Thyroid gland (tissue), 4 donors: ENCODE measurements at regions not wholly inside any gene's neighbourhood (a gene's known extent, or its start where the extent isn't known, plus 50 kb on each side); places are given as distances from the start of the nearest gene placed in this dataset.

Experiments used
- POLR2A ChIP-seq, 2 donors: fragments of 450-650 bp; IDR thresholded peaks; one replicate each; pipeline ENCODE4 v1.6.1; 2017; ENCODE audit warnings: antibody characterized with exemption in 2 of 2, mild to moderate bottlenecking in 2 of 2, moderate library complexity in 1 of 2
- TF ChIP-seq, protein P1 (sequence below), 6 experiments: fragments of 200-600 bp in 3 of 6; fragments of 450-650 bp in 3 of 6; sonication (generic) in 3 of 6; IDR thresholded peaks; one replicate each; pipeline ENCODE4 v1.5.1; 2016 to 2019; ENCODE audit warnings: antibody characterized with exemption in 6 of 6, mild to moderate bottlenecking in 2 of 6, inconsistent platforms in 1 of 6, moderate library complexity in 1 of 6

DNA sequence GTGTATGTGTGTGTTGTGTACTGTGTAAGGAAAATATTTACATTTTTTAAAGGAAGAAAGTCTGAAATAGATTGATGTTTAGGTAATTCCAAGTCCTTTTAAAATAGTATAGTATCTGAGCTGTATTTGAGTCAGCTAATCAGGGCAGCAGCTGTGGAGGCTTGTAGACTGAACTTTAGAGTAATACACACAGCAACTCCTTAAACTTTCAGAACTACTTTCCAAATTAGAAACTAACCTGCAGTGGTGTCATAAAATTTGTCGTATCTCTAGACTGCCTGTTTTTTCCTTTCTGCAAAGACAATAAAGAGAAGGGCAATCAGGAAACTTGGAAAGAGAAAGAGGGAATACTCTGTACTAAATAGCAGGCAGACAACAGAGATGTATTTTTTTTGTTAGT is 391.0 kb upstream of the AZI2 start:
- no peak for TF ChIP-seq POLR2A (IDR thresholded peaks at IDR 0.05)
- TF ChIP-seq, protein P1, sequence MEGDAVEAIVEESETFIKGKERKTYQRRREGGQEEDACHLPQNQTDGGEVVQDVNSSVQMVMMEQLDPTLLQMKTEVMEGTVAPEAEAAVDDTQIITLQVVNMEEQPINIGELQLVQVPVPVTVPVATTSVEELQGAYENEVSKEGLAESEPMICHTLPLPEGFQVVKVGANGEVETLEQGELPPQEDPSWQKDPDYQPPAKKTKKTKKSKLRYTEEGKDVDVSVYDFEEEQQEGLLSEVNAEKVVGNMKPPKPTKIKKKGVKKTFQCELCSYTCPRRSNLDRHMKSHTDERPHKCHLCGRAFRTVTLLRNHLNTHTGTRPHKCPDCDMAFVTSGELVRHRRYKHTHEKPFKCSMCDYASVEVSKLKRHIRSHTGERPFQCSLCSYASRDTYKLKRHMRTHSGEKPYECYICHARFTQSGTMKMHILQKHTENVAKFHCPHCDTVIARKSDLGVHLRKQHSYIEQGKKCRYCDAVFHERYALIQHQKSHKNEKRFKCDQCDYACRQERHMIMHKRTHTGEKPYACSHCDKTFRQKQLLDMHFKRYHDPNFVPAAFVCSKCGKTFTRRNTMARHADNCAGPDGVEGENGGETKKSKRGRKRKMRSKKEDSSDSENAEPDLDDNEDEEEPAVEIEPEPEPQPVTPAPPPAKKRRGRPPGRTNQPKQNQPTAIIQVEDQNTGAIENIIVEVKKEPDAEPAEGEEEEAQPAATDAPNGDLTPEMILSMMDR (IDR thresholded peaks at IDR 0.05) = no peak
